Skeletal muscle satellite cell (primary cell): ENCODE measurements at regions not wholly inside any gene's neighbourhood (a gene's known extent, or its start where the extent isn't known, plus 50 kb on each side); places are given as distances from the start of the nearest gene placed in this dataset.

ENCODE experiments used
- H3K27me3 ChIP-seq: 2 replicates; pipeline ENCODE4 v1.7.0; 2013; ENCODE audit warnings: low read length; ENCODE audit not compliant: control insufficient read depth, insufficient read depth
- H3K36me3 ChIP-seq: 2 replicates; pipeline ENCODE4 v1.7.0; 2013; ENCODE audit warnings: mild to moderate bottlenecking, control low read depth, low read length; ENCODE audit not compliant: insufficient read depth
- H3K4me1 ChIP-seq: 2 replicates; pipeline ENCODE4 v1.7.0; 2013; ENCODE audit warnings: low read length; ENCODE audit not compliant: control insufficient read depth, insufficient read depth
- H3K4me2 ChIP-seq: 2 replicates; pipeline ENCODE4 v1.7.0; 2013; ENCODE audit warnings: mild to moderate bottlenecking, low read length
- H3K4me3 ChIP-seq: 2 replicates; pipeline ENCODE4 v1.7.0; 2013; ENCODE audit warnings: low read length
- H3K9ac ChIP-seq: 2 replicates; pipeline ENCODE4 v1.7.0; 2013; ENCODE audit warnings: mild to moderate bottlenecking, low read depth, low read length, moderate library complexity
- H3K9me3 ChIP-seq: replicated peaks from 2 replicates; pipeline ENCODE4 v1.7.0; 2013; ENCODE audit warnings: mild to moderate bottlenecking, control low read depth, low read length

DNA sequence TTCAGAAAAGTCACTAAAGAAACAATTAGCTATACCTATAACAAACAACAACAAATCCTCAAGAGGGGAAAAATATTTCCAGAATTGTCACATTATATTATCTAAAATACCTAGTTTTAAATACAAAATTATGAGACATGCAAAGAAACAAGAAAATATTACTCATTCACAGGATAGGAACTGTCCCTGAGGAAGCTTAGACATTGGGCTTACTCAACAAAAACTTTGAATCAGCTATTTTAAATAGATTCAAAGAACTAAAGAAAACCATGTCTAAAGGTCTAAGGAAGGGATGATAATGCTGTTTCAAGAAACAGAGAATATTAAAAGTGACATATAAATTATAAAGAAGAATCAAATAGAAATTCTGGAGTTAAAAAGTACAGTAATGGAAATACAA is 131.9 kb upstream of the ZNF516 start:
- no peaks in the 10 kb centered on the region for H3K9me3 ChIP-seq
- no peak overlapping the region for H3K4me3 ChIP-seq
- H3K4me2 ChIP-seq = no peak overlapping the region
- H3K9ac ChIP-seq = no peak overlapping the region
- H3K36me3 ChIP-seq = no peaks in the 10 kb centered on the region
- peaks cover 23% of the 10 kb centered on the region for H3K27me3 ChIP-seq
- no peaks in the 10 kb centered on the region for H3K4me1 ChIP-seq

GRCh38 chr18:76622651-76623050 is 127.6 kb upstream of the ZNF516 start:
- Histone ChIP-seq H3K27me3 (peaks cover 21% of the 10 kb centered on the region), H3K36me3 (no peaks in the 10 kb centered on the region), H3K4me3 (no peak overlapping the region), H3K9me3 (no peaks in the 10 kb centered on the region), H3K4me2 (no peak overlapping the region), H3K4me1 (peaks cover 25% of the 10 kb centered on the region), H3K9ac (no peak overlapping the region)

GRCh38 chr18:76621782-76622495 is 126.9 kb upstream of the ZNF516 start:
- H3K4me3 ChIP-seq = peak overlapping the region; percentile 33
- H3K36me3 ChIP-seq = no peaks in the 10 kb centered on the region
- no peak overlapping the region for H3K9ac ChIP-seq
- peak overlapping the region; percentile 96 for H3K4me2 ChIP-seq
- peaks cover 21% of the 10 kb centered on the region for H3K27me3 ChIP-seq
- H3K9me3 ChIP-seq = no peaks in the 10 kb centered on the region
- H3K4me1 ChIP-seq = peaks cover 25% of the 10 kb centered on the region

DNA sequence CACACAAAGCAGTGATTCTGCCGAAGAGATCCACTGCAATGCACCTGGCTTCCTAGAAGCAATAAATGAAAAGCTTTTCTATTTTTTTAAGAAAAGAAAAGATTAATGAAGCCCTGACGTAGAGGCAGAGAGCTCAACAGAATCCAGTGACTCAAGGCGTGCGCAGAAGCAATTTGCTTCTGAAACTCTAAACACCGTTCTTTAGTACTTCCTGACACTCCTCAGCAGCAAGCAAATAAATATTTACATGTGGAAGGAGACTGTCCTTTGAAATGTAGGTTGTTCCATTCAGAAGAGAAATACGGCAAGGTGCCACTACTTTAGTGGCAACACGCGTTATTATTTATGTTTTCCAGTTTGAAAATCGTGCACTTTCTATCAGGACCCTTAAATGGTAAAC is 126.2 kb upstream of the ZNF516 start:
- Histone ChIP-seq H3K4me2 (peak overlapping the region; percentile 96), H3K4me1 (peaks cover 25% of the 10 kb centered on the region), H3K36me3 (no peaks in the 10 kb centered on the region), H3K9ac (no peak overlapping the region), H3K27me3 (peaks cover 16% of the 10 kb centered on the region), H3K9me3 (no peaks in the 10 kb centered on the region), H3K4me3 (peak overlapping the region; percentile 33)

- H3K4me2 ChIP-seq = peak overlapping the region; percentile 96
- no peaks in the 10 kb centered on the region for H3K9me3 ChIP-seq
- peak overlapping the region; percentile 40 for H3K9ac ChIP-seq
- H3K27me3 ChIP-seq = peaks cover 15% of the 10 kb centered on the region
- H3K4me1 ChIP-seq = peaks cover 25% of the 10 kb centered on the region
- peak overlapping the region; percentile 72 for H3K4me3 ChIP-seq
- H3K36me3 ChIP-seq = no peaks in the 10 kb centered on the region
Observed at GRCh38 chr18:76620321-76621170, 125.5 kb upstream of the ZNF516 start.

DNA sequence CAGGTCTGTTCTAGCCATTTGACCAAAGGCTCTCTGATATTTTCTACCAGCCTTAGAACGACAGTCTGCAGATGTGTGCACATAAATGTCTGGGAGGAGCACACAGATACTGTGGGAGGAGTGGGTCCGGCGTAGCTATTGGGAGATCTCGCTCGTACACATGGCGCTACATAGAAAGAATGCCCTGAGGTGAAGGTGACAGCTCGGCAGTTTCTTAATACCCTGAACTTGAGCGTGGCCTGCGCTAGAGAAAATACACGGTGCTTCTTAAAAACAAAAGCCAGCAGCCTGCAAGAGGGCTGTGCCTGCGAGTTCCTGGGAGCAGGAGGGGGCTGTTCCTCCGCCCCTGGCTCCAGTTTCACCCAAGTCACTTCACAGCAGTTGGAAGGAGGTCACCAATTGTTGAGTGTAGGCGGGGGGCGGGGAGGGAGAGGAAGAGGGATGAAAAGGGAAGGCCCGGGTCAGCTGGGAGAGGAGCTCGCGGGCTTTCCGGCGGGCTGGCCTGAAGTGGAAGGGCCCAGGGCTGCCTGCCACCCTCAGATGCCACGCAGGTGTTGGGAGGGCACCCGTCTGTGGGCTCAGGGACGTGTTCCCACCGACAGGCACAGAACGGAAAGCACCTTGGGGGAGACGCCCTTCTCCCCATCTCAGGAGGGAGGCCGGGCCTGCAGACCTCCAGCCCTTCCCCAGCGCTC is 124.7 kb upstream of the ZNF516 start:
- no peaks in the 10 kb centered on the region for H3K9me3 ChIP-seq
- peak overlapping the region; percentile 96 for H3K4me2 ChIP-seq
- H3K4me1 ChIP-seq = peaks cover 25% of the 10 kb centered on the region
- H3K36me3 ChIP-seq = no peaks in the 10 kb centered on the region
- peak overlapping the region; percentile 50 for H3K9ac ChIP-seq
- H3K27me3 ChIP-seq = peaks cover 22% of the 10 kb centered on the region
- peak overlapping the region; percentile 63 for H3K4me3 ChIP-seq

DNA sequence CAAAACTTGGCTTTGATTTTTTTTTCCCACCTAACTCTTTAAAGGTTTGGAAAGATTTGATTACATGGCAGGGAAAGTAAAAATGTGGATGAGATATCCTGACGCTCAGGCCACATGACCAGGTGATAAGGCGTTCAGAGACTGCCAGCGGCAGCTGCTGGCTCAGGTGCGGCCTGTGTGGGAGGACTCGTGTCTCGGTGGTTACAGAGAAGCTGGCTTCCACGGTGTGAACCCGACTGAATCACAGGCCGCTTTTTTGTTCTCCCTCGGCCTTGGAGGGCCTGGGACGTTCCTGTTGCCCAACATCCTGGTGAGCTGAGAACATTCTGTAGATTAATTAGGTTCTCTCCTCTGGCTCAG is 124.2 kb upstream of the ZNF516 start:
- peaks cover 25% of the 10 kb centered on the region for H3K4me1 ChIP-seq
- no peaks in the 10 kb centered on the region for H3K36me3 ChIP-seq
- H3K9ac ChIP-seq = peak overlapping the region; percentile 50
- H3K9me3 ChIP-seq = no peaks in the 10 kb centered on the region
- H3K4me3 ChIP-seq = peak overlapping the region; percentile 63
- peak overlapping the region; percentile 96 for H3K4me2 ChIP-seq
- peaks cover 19% of the 10 kb centered on the region for H3K27me3 ChIP-seq

GRCh38 chr18:76618721-76619120 is 123.7 kb upstream of the ZNF516 start:
- peaks cover 25% of the 10 kb centered on the region for H3K4me1 ChIP-seq
- no peak overlapping the region for H3K4me3 ChIP-seq
- no peaks in the 10 kb centered on the region for H3K9me3 ChIP-seq
- H3K4me2 ChIP-seq = no peak overlapping the region
- H3K9ac ChIP-seq = no peak overlapping the region
- no peaks in the 10 kb centered on the region for H3K36me3 ChIP-seq
- H3K27me3 ChIP-seq = peaks cover 17% of the 10 kb centered on the region

DNA sequence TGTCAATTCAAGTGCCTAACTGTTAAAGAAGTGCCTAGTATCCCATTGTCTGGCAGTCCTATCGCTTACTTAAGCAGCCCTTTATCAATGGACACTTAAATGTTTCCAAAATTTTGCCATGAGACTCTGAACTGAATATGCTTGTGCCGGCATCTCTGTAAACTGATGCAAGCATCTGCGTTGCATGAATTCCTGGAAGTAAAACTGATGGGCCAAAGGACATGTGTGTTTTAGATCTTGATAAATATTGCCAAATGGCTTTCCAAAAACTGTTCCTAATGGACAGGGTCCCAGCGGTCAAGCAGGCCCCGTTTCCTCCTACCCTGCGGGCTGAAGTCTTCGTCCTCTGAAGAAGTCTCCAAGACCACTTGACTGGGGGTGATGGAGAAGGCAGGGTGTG is 121.3 kb upstream of the ZNF516 start:
- Histone ChIP-seq H3K36me3 (no peaks in the 10 kb centered on the region), H3K4me1 (peaks cover 21% of the 10 kb centered on the region), H3K9ac (no peak overlapping the region), H3K4me3 (no peak overlapping the region), H3K4me2 (no peak overlapping the region), H3K27me3 (peaks cover 13% of the 10 kb centered on the region), H3K9me3 (no peaks in the 10 kb centered on the region)

DNA sequence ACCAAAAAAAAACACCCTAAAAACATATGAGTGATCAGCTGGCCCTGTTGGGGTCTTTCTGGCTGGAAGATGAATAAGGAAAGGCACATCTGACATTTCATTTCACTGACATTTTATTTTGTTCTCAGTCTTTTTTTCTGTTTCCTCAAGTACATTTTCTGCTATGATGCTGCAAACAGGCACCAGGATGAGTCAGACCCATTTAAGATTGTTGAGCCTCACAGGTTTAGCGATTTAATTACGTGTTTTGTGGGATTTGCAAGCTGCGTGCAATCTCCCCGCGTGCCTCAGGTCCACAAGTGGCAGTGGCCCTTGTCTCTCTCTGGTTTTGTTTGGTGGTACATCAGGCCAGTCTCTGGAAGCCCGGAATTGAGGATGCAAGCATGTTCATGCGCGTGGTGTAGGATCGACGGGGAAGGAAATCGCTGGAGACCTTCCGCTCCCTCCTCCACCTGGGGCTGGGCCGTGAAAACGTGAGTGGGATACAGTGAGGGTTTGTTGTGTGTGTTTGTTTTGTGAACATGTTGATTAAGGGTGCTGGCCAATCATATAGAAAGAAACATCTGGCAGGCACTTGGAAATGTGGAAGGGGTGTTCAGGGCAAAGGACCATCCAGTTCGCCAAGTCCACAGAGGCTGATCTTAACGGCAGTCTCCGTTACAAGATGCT is 120.2 kb upstream of the ZNF516 start:
- Histone ChIP-seq H3K4me3 (no peak overlapping the region), H3K27me3 (peaks cover 19% of the 10 kb centered on the region), H3K4me2 (no peak overlapping the region), H3K9ac (no peak overlapping the region), H3K36me3 (no peaks in the 10 kb centered on the region), H3K9me3 (no peaks in the 10 kb centered on the region), H3K4me1 (peaks cover 13% of the 10 kb centered on the region)

- peaks cover 20% of the 10 kb centered on the region for H3K27me3 ChIP-seq
- H3K36me3 ChIP-seq = no peaks in the 10 kb centered on the region
- H3K4me2 ChIP-seq = no peak overlapping the region
- H3K9me3 ChIP-seq = no peaks in the 10 kb centered on the region
- H3K9ac ChIP-seq = no peak overlapping the region
- H3K4me3 ChIP-seq = no peak overlapping the region
- H3K4me1 ChIP-seq = peaks cover 3% of the 10 kb centered on the region
Observed at GRCh38 chr18:76613755-76614120, 118.7 kb upstream of the ZNF516 start.
